ENCODE measurements at regions not wholly inside any gene's neighbourhood (a gene's known extent, or its start where the extent isn't known, plus 50 kb on each side); places are given as distances from the start of the nearest gene placed in this dataset.

GRCh38 chr2:11919953-11920352, 173.5 kb downstream of the LPIN1 start:
- TF ChIP-seq, protein P1, sequence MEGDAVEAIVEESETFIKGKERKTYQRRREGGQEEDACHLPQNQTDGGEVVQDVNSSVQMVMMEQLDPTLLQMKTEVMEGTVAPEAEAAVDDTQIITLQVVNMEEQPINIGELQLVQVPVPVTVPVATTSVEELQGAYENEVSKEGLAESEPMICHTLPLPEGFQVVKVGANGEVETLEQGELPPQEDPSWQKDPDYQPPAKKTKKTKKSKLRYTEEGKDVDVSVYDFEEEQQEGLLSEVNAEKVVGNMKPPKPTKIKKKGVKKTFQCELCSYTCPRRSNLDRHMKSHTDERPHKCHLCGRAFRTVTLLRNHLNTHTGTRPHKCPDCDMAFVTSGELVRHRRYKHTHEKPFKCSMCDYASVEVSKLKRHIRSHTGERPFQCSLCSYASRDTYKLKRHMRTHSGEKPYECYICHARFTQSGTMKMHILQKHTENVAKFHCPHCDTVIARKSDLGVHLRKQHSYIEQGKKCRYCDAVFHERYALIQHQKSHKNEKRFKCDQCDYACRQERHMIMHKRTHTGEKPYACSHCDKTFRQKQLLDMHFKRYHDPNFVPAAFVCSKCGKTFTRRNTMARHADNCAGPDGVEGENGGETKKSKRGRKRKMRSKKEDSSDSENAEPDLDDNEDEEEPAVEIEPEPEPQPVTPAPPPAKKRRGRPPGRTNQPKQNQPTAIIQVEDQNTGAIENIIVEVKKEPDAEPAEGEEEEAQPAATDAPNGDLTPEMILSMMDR (IDR thresholded peaks at IDR 0.05), result no peak
- TF ChIP-seq POLR2A (IDR thresholded peaks at IDR 0.05), result no peak
